ENCODE measurements at regions not wholly inside any gene's neighbourhood (a gene's known extent, or its start where the extent isn't known, plus 50 kb on each side); places are given as distances from the start of the nearest gene placed in this dataset.
"Not testable (repeated sequence)": the region's sequence is repeated elsewhere in the genome, so short reads cannot be mapped to it uniquely, and the experiment has no call there.

DNA sequence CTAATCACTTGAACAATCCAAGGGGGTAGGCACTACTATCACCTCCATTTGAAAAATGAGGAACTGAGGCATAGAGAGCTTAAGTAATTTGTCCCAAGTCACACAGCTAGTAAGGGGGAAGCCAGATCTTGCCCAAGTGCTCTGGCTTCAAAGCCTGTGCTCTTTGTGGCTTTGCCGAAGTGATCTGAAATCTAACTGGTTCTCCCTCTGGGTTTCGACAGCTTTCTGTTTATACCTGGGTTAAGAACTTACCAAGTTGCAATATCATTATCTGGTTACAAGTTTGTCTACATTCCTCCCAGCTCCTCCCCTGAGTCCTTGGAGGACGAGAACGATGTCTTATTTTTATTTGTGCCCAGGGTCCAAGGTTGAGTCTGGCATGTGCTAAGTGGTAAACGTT, 125.3 kb upstream of the RAI2 start:
- no peaks in the 10 kb centered on the region for H3K36me3 ChIP-seq
- H3K9me3 ChIP-seq: no peaks in the 10 kb centered on the region
- ATAC-seq: no peak
- 100% methylated on average over 3 of the region's 5 CpGs; no CpG with 5 or more reads in 1 of the 2 donors for WGBS, 2 donors (ENCODE audit: low coverage in 1 of 2)
- no peaks in the 10 kb centered on the region for H3K4me1 ChIP-seq
- no peak overlapping the region for H3K4me3 ChIP-seq
- H3K27me3 ChIP-seq: no peaks in the 10 kb centered on the region
- TF ChIP-seq EP300 (IDR thresholded peaks at IDR 0.05): no peak
- TF ChIP-seq, protein P1, sequence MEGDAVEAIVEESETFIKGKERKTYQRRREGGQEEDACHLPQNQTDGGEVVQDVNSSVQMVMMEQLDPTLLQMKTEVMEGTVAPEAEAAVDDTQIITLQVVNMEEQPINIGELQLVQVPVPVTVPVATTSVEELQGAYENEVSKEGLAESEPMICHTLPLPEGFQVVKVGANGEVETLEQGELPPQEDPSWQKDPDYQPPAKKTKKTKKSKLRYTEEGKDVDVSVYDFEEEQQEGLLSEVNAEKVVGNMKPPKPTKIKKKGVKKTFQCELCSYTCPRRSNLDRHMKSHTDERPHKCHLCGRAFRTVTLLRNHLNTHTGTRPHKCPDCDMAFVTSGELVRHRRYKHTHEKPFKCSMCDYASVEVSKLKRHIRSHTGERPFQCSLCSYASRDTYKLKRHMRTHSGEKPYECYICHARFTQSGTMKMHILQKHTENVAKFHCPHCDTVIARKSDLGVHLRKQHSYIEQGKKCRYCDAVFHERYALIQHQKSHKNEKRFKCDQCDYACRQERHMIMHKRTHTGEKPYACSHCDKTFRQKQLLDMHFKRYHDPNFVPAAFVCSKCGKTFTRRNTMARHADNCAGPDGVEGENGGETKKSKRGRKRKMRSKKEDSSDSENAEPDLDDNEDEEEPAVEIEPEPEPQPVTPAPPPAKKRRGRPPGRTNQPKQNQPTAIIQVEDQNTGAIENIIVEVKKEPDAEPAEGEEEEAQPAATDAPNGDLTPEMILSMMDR (IDR thresholded peaks at IDR 0.05): no peak
- no peak for TF ChIP-seq POLR2A (IDR thresholded peaks at IDR 0.05)
- TF ChIP-seq POLR2AphosphoS5 (IDR thresholded peaks at IDR 0.05): no peak
- H3K27ac ChIP-seq: no peak overlapping the region

DNA sequence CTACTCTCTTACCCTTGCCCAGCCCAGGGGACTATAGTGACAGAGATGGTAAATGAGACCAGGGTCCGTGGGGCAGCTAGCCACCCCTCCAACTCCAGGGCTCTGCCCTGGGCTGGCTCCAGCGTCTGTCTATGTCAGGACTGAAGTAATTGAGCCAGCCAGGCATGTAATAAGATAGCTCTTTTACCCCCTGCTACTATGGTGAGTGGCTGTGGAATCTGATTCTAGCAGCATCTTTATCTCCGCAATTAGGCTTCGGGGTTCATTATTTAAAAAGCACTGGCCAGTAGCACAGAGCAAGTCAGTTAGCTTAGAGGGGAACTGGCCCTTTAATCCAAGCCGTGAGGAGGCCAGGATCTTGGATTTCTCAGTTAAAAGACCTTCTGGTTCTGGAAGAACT, 123.3 kb upstream of the RAI2 start:
- Histone ChIP-seq H3K27ac (no peak overlapping the region), H3K4me3 (no peak overlapping the region), H3K36me3 (no peaks in the 10 kb centered on the region), H3K27me3 (no peaks in the 10 kb centered on the region), H3K4me1 (no peaks in the 10 kb centered on the region), H3K9me3 (no peaks in the 10 kb centered on the region)
- TF ChIP-seq POLR2A (IDR thresholded peaks at IDR 0.05): no peak
- TF ChIP-seq, protein P1 (IDR thresholded peaks at IDR 0.05): no peak
- TF ChIP-seq EP300 (IDR thresholded peaks at IDR 0.05): no peak
- no peak for TF ChIP-seq POLR2AphosphoS5 (IDR thresholded peaks at IDR 0.05)
- no peak for ATAC-seq
- WGBS, 2 donors (ENCODE audit: low coverage in 1 of 2): 62% methylated on average over 4 of the region's 5 CpGs; no CpG with 5 or more reads in 1 of the 2 donors

DNA sequence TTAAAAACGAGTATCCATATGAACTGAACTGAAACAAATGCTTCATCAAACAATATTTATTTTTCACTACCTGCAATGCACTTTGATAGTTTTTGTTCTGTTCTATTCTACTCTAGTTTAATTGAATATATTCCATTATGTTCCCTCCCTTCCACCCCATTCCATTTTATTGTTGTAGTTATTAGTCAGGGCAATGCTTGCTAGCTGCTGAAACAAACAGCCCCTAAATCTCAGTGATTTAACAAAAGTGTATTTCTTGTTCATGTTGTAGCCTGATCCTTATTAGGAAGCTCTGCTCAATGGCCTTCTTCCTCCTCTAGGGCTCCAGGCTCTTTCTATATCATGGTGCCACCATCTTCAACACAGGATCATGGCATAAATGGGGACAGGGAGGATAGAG, 122.3 kb upstream of the RAI2 start:
- Histone ChIP-seq H3K4me1 (no peaks in the 10 kb centered on the region), H3K27ac (no peak overlapping the region), H3K4me3 (no peak overlapping the region), H3K36me3 (no peaks in the 10 kb centered on the region), H3K9me3 (no peaks in the 10 kb centered on the region), H3K27me3 (no peaks in the 10 kb centered on the region)
- 30 to 80% methylated on average over 1 of the region's 1 CpG for WGBS, 2 donors (ENCODE audit: low coverage in 1 of 2)
- no peak for TF ChIP-seq POLR2A (IDR thresholded peaks at IDR 0.05)
- TF ChIP-seq POLR2AphosphoS5 (IDR thresholded peaks at IDR 0.05): no peak
- no peak for ATAC-seq

DNA sequence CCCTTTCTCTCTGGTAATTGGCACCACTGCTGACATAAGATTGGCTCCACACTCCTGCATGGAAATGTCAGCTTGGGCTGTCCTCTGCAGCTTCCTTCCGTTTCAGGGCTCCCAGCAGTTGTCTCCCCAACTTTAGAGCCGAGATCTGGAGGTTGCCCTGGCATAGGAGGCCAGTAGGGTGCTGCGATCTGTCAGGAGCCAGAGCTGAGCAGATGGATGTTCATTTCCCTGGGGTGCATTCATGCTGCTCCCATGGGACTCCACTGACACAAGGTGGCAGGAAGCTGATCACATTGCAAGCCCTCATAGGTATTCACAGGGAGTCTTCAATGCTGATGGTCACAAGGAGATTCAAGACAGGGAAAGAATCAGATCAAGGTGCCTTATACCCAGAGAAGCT, 116.6 kb upstream of the RAI2 start:
- WGBS, 2 donors (ENCODE audit: low coverage in 1 of 2): no CpG with 5 or more reads among the region's 3 CpGs
- TF ChIP-seq, protein P1 (IDR thresholded peaks at IDR 0.05): no peak
- TF ChIP-seq EP300 (IDR thresholded peaks at IDR 0.05) (no peak), POLR2AphosphoS5 (IDR thresholded peaks at IDR 0.05) (no peak), POLR2A (IDR thresholded peaks at IDR 0.05) (no peak)
- Histone ChIP-seq H3K27me3 (no peaks in the 10 kb centered on the region), H3K9me3 (no peaks in the 10 kb centered on the region), H3K36me3 (no peaks in the 10 kb centered on the region), H3K27ac (no peak overlapping the region), H3K4me3 (no peak overlapping the region), H3K4me1 (no peaks in the 10 kb centered on the region)
- no peak for ATAC-seq

DNA sequence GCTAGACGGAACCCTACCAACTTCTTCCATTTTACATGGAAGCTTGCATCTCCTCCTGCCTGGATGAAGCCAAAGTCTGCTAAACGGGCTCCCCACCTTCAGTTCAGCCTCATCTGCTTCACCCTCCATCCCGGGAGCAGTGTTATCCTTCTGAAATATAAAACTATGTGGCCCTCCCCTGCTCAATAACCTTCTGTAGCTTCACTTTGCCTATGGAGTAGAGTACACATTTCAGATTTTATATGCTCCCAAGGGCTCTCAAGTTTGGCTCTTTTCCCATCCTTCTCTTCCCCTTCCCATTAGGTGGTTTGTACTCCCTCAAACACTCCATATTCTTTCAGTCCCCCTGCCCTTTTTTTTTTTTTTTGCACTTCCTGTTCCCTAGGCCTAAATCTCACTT, 115.9 kb upstream of the RAI2 start:
- TF ChIP-seq POLR2A (IDR thresholded peaks at IDR 0.05): no peak
- TF ChIP-seq, protein P1 (IDR thresholded peaks at IDR 0.05): no peak
- TF ChIP-seq EP300 (IDR thresholded peaks at IDR 0.05): no peak
- TF ChIP-seq POLR2AphosphoS5 (IDR thresholded peaks at IDR 0.05): no peak
- no peak for ATAC-seq
- Histone ChIP-seq H3K9me3 (no peaks in the 10 kb centered on the region), H3K36me3 (no peaks in the 10 kb centered on the region), H3K4me3 (no peak overlapping the region), H3K27me3 (no peaks in the 10 kb centered on the region), H3K27ac (no peak overlapping the region), H3K4me1 (no peaks in the 10 kb centered on the region)
- WGBS, 2 donors (ENCODE audit: low coverage in 1 of 2): 60% methylated on average over 1 of the region's 3 CpGs; no CpG with 5 or more reads in 1 of the 2 donors

DNA sequence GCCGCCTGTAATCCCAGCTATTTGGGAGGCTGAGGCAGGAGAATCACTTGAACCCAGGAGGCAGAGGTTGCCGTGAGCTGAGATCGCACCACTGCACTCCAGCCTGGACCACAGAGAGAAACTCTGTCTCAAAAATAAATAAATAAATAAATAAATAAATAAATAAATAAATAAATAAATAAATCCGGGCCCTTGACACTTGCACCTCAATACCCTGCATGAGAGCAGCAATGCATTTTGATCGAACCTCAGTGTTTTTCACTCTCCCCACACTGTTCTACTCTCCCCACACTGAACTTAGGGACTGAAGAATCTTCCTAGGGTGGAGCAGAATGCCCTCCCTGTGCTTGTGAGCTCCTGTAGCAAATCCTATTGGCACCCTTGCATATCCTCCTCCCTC, 114.3 kb upstream of the RAI2 start:
- not testable (repeated sequence) for H3K36me3 ChIP-seq, H3K27me3 ChIP-seq, ATAC-seq, H3K9me3 ChIP-seq, H3K4me3 ChIP-seq, H3K4me1 ChIP-seq, H3K27ac ChIP-seq
- 73 to 94% methylated on average over 2 of the region's 5 CpGs for WGBS, 2 donors (ENCODE audit: low coverage in 1 of 2)

Data from gastroesophageal sphincter (tissue), 4 donors.